ENCODE measurements at regions not wholly inside any gene's neighbourhood (a gene's known extent, or its start where the extent isn't known, plus 50 kb on each side); places are given as distances from the start of the nearest gene placed in this dataset.

GRCh38 chr2:13104723-13105122, 388.0 kb downstream of the TRIB2 start (continued):
- TF ChIP-seq MAFK (IDR thresholded peaks at IDR 0.05; ENCODE audit: low read depth, low read length) = no peak

GRCh38 chr2:13106302-13106701, 389.6 kb downstream of the TRIB2 start:
- ChIA-PET CTCF (ENCODE audit: partially characterized antibody) (interaction anchor here (0.6 kb wide), 1 partner anchor 17 kb away, joined by 3 read pairs; no protein-coding TSS in a partner anchor), POLR2A (ENCODE audit: partially characterized antibody) (no interaction called here)
- Histone ChIP-seq H3K23ac (ENCODE audit: insufficient read length) (no peak overlapping the region), H4K91ac (replicated peaks; ENCODE audit: insufficient read length, low read length) (no peak overlapping the region), H3K4me1 (replicated peaks in 1 of 4; ENCODE audit: control insufficient read depth in 3 of 4, insufficient read depth in 4 of 4, low read length in 3 of 4) (no peaks in the 10 kb centered on the region), H3K18ac (ENCODE audit: extremely low read depth, low read length) (no peak overlapping the region), H3K4me3 (ENCODE audit: extremely low read depth in 1 of 4, insufficient read depth in 2 of 4, low read depth in 3 of 4, low read length in 4 of 4) (no peak overlapping the region), H4K20me1 (replicated peaks in 1 of 2; ENCODE audit: control insufficient read depth in 1 of 2, insufficient read depth in 2 of 2, low read length in 2 of 2) (no peaks in the 10 kb centered on the region), H3K9me3 (ENCODE audit: insufficient read depth in 2 of 2, low read depth in 1 of 2, low read length in 1 of 2) (peaks cover 0 to 3% of the 10 kb centered on the region in 2 experiments; a peak in 1 of 4 replicates), H3K14ac (ENCODE audit: insufficient read length) (no peak overlapping the region), H3K27ac (ENCODE audit: low read depth, low read length) (no peak overlapping the region), H3K36me3 (ENCODE audit: control insufficient read depth in 2 of 4, insufficient read depth in 4 of 4, low read length in 3 of 4) (no peaks in the 10 kb centered on the region), H4K5ac (ENCODE audit: insufficient read length, low read depth, low read length) (no peak overlapping the region), H3K56ac (replicated peaks; ENCODE audit: insufficient read length, low read depth, low read length) (no peak overlapping the region), H2BK15ac (ENCODE audit: low read length) (no peak overlapping the region), H3K79me1 (ENCODE audit: low read depth, low read length) (no peaks in the 10 kb centered on the region), H3K23me2 (ENCODE audit: low read depth, low read length) (no peaks in the 10 kb centered on the region), H4K8ac (ENCODE audit: extremely low read depth, insufficient read depth, low read length) (no peak overlapping the region), H2AK5ac (ENCODE audit: low read depth, low read length) (no peak overlapping the region), H2BK20ac (ENCODE audit: low read length) (no peak overlapping the region), H2BK5ac (ENCODE audit: low read depth, low read length) (no peak overlapping the region), H3K27me3 (replicated peaks in 1 of 4; ENCODE audit: control insufficient read depth in 3 of 4, extremely low read depth in 1 of 4, insufficient read depth in 3 of 4, low read length in 3 of 4) (no peaks in the 10 kb centered on the region), H3K79me2 (ENCODE audit: control insufficient read depth in 1 of 2, insufficient read depth in 2 of 2, low read length in 2 of 2) (no peaks in the 10 kb centered on the region), H3K4ac (replicated peaks; ENCODE audit: insufficient read length, low read depth, low read length) (no peak overlapping the region), H2BK12ac (ENCODE audit: low read depth, low read length) (no peak overlapping the region), H3K9ac (replicated peaks in 1 of 4; ENCODE audit: extremely low read depth in 1 of 4, low read depth in 3 of 4, low read length in 3 of 4) (no peak overlapping the region), H2AFZ (ENCODE audit: low read length) (no peak overlapping the region), H2BK120ac (replicated peaks; ENCODE audit: low read depth, low read length) (no peak overlapping the region), H3K4me2 (ENCODE audit: insufficient read depth in 1 of 2, low read depth in 2 of 2, low read length in 2 of 2) (no peak overlapping the region)
- FAIRE-seq (no peak), DNase-seq (ENCODE audit: low read depth in 1 of 2, low spot score in 2 of 2) (no peak)
- TF ChIP-seq POU5F1 (IDR thresholded peaks at IDR 0.05; ENCODE audit: low read depth, low read length) (no peak), CHD1 (IDR thresholded peaks at IDR 0.05; ENCODE audit: low read depth, low read length) (no peak), RFX5 (IDR thresholded peaks at IDR 0.05; ENCODE audit: borderline replicate concordance, low read depth, low read length) (peak; percentile 76), ASH2L (IDR thresholded peaks at IDR 0.05; ENCODE audit: low read length) (no peak), SP1 (IDR thresholded peaks at IDR 0.05; ENCODE audit: low read depth, low read length) (no peak)
- WGBS, 2 experiments (ENCODE audit: extremely low coverage in 1 of 2, insufficient coverage in 1 of 2, insufficient read length in 1 of 2, insufficient replicate concordance in 2 of 2, low coverage in 1 of 2, low lambda C conversion rate in 2 of 2, missing lambda C conversion rate in 1 of 2) = 87 to 100% methylated on average over 1 to 3 of the region's 3 CpGs

Measured in H1 (cell line).